ENCODE measurements at regions not wholly inside any gene's neighbourhood (a gene's known extent, or its start where the extent isn't known, plus 50 kb on each side); places are given as distances from the start of the nearest gene placed in this dataset.

DNA sequence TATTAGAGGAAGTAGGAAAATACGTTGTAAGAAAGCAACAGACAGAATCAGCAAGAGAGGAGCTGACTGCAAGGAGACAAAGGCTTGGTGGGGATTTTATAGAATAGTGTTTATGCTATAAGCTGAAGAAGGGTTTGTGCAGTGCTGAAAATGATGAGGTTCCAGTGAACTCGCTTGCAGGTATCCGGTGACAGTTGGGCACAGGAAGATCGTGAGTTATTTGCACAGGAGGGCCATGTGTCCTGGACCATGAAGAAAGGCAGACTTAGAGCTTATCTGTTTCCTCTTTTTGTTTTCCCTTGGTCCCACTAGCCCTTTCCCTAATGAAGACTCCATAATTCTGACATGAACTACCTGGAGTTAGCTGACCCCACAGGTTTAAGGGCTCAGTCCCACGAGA is 61.4 kb downstream of the NXNL2 start:
- no peaks in the 10 kb centered on the region for H3K4me1 ChIP-seq
- intact Hi-C loops (cut with DNase I; ENCODE audit: low total_unique reads) = no loop called here
- no peak for TF ChIP-seq POLR2A (IDR thresholded peaks at IDR 0.05)
- TF ChIP-seq, protein P1, sequence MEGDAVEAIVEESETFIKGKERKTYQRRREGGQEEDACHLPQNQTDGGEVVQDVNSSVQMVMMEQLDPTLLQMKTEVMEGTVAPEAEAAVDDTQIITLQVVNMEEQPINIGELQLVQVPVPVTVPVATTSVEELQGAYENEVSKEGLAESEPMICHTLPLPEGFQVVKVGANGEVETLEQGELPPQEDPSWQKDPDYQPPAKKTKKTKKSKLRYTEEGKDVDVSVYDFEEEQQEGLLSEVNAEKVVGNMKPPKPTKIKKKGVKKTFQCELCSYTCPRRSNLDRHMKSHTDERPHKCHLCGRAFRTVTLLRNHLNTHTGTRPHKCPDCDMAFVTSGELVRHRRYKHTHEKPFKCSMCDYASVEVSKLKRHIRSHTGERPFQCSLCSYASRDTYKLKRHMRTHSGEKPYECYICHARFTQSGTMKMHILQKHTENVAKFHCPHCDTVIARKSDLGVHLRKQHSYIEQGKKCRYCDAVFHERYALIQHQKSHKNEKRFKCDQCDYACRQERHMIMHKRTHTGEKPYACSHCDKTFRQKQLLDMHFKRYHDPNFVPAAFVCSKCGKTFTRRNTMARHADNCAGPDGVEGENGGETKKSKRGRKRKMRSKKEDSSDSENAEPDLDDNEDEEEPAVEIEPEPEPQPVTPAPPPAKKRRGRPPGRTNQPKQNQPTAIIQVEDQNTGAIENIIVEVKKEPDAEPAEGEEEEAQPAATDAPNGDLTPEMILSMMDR (IDR thresholded peaks at IDR 0.05) = no peak
- no peak overlapping the region for H3K4me3 ChIP-seq
- no peak overlapping the region for H3K27ac ChIP-seq
- H3K9me3 ChIP-seq = no peaks in the 10 kb centered on the region
- DNase-seq = no peak
- no peaks in the 10 kb centered on the region for H3K36me3 ChIP-seq
- no peaks in the 10 kb centered on the region for H3K27me3 ChIP-seq

DNA sequence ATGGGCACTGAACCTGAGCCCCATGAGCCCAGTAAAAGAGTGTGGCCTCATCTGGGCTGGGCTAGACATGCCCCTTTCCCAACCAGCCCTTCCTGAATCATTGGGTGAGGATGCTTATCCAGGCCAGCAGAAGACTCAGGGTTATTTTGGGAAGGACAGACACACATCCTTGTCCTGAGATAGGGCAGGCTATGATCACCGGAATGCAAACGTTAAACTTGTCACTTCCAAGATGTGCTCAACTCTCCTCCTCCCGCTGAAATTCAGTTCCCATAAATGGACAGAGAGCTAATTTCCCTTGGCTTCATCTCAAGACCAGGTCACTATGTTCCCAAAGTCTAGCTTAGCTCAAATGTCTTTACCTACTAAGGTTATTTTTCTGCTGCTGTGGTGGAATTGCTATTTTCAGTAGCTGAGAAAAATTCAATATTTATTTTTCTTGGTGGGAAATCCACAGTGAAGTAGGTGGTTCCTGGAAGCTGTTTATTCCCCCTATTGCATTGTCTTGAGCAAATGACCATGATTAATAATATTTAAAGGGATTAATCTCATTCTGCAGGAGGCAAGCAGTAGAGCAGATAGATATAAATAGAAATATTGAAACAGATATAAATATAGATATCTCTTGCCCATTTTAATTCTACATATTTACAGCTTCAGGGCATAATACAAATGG is 70.0 kb downstream of the NXNL2 start:
- H3K4me1 ChIP-seq = peaks cover 0 to 12% of the 10 kb centered on the region in 2 donors
- peak in 1 of 2 donors; percentile 27 for DNase-seq
- peak overlapping the region; percentile 57 to 75 for H3K27ac ChIP-seq
- intact Hi-C loops (cut with DNase I; ENCODE audit: low total_unique reads) = no loop called here
- H3K4me3 ChIP-seq = no peak overlapping the region
- no peaks in the 10 kb centered on the region for H3K36me3 ChIP-seq
- H3K27me3 ChIP-seq = no peaks in the 10 kb centered on the region
- H3K9me3 ChIP-seq = no peaks in the 10 kb centered on the region
- TF ChIP-seq POLR2A (IDR thresholded peaks at IDR 0.05) = no peak
- TF ChIP-seq, protein P1 (IDR thresholded peaks at IDR 0.05) = no peak

DNA sequence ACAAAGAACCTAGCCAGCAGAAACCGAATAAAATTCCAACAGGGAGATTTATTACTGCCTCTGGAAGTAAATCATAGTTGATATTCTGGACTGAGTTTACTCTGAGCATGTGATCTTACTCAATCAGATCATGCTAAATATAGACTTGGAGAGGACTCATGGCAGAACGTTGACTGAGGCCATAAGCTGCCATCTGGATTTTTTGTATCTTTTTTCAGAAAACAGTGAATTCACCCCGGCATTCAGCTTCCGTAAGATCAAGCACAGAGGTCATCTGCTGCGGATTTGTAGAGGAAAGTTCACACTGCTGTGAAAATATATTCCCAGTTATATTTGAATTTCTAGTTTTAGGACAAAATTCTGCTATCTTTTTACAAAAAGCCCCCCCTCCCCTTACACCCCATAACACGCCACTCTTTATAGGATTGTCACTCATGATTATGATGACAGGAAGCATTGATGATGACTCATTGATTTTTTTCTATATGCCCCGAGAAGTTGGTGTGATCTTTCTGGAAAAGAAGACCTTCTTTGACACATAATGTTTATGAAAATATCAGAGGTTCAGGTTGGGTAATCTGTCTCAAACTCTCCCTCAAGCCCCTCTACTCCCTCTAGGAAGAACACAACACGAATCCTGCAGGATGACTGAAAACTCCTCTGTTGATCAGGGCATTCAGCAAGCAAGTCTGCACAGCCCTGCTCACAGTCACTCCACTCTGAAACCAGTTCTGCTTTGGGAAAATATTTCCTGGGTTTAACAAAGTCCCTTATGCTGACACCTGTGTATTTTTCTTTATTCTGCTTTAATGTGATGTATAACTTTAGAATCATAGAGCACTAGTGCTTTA is 70.8 kb downstream of the NXNL2 start:
- Histone ChIP-seq H3K9me3 (no peaks in the 10 kb centered on the region), H3K4me3 (no peak overlapping the region), H3K27me3 (no peaks in the 10 kb centered on the region), H3K4me1 (peaks cover 0 to 12% of the 10 kb centered on the region in 2 donors), H3K27ac (peak overlapping the region; percentile 57 to 75), H3K36me3 (no peaks in the 10 kb centered on the region)
- DNase-seq = no peak
- TF ChIP-seq, protein P1 (IDR thresholded peaks at IDR 0.05) = no peak
- no peak for TF ChIP-seq POLR2A (IDR thresholded peaks at IDR 0.05)
- intact Hi-C loops (cut with DNase I; ENCODE audit: low total_unique reads) = no loop called here

DNA sequence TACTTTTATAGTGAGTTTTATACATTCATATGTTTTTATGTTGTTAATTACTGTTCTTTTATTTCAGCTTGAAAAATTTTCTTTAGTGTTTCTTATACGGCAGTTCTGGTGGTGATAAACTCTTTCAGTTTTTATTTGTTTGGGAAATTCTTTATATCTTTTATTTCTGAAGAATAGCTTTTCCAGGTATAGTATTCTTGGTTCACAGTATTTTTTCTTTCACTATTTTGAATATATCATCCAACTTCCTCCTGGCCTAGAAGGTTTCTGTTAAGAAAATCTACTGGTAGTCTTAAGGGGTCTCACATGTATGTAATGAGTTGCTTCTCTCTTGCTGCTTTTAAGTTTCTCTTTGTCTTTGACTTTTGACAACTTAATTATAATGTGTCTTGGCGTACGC is 79.4 kb downstream of the NXNL2 start:
- TF ChIP-seq POLR2A (IDR thresholded peaks at IDR 0.05) = no peak
- TF ChIP-seq, protein P1 (IDR thresholded peaks at IDR 0.05) = no peak
- H3K9me3 ChIP-seq = peaks cover 0 to 13% of the 10 kb centered on the region in 2 donors
- H3K4me1 ChIP-seq = no peaks in the 10 kb centered on the region
- no peak for DNase-seq
- no peaks in the 10 kb centered on the region for H3K36me3 ChIP-seq
- no peak overlapping the region for H3K27ac ChIP-seq
- H3K27me3 ChIP-seq = no peaks in the 10 kb centered on the region
- no peak overlapping the region for H3K4me3 ChIP-seq
- intact Hi-C loops (cut with DNase I; ENCODE audit: low total_unique reads) = no loop called here

DNA sequence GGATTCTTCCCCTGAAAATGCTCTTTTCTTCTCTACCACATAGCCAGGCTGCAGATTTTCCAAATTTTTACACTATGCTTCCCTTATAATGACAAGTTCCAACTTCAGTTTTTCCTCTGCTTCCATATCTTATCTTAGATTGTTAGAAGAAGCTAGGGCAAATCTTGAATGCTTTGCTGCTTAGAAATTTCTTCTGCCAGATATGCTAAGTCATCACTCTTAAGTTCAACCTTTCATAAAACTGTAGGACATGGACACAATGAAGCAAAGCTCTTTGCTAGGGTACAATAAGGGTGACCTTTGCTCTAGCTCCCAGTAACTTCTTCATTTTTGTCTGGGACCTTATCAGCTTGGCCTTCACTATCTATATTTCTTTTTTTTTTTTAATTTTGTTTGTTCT is 88.7 kb downstream of the NXNL2 start:
- Histone ChIP-seq H3K4me1 (no peaks in the 10 kb centered on the region), H3K4me3 (no peak overlapping the region), H3K27me3 (no peaks in the 10 kb centered on the region), H3K9me3 (no peaks in the 10 kb centered on the region), H3K27ac (no peak overlapping the region), H3K36me3 (no peaks in the 10 kb centered on the region)
- intact Hi-C loops (cut with DNase I; ENCODE audit: low total_unique reads) = no loop called here
- TF ChIP-seq, protein P1 (IDR thresholded peaks at IDR 0.05) = no peak
- no peak for TF ChIP-seq POLR2A (IDR thresholded peaks at IDR 0.05)
- DNase-seq = no peak
